ENCODE measurements at regions not wholly inside any gene's neighbourhood (a gene's known extent, or its start where the extent isn't known, plus 50 kb on each side); places are given as distances from the start of the nearest gene placed in this dataset.
A peak's percentile ranks its signal among the peaks of the same experiment; 100 is the strongest.

- DNase-seq: no peak
- Histone ChIP-seq H3K27me3 (replicated peaks; ENCODE audit: control insufficient read depth, insufficient read depth, low read length, poor library complexity, severe bottlenecking) (no peaks in the 10 kb centered on the region), H3K36me3 (ENCODE audit: control insufficient read depth, insufficient read depth, low read length) (no peaks in the 10 kb centered on the region), H3K27ac (ENCODE audit: insufficient read depth, low read length, poor library complexity, severe bottlenecking) (peak overlapping the region; percentile 3), H3K9me3 (ENCODE audit: control insufficient read depth, low read length) (no peaks in the 10 kb centered on the region), H3K4me1 (ENCODE audit: control insufficient read depth, insufficient read depth, low read length, poor library complexity, severe bottlenecking) (peaks cover 10% of the 10 kb centered on the region), H3K4me3 (ENCODE audit: insufficient read depth, low read depth, low read length, poor library complexity, severe bottlenecking) (no peak overlapping the region)
Observed at GRCh38 chr6:149261364-149262040, 56.0 kb upstream of the TAB2 start.

GRCh38 chr6:149263321-149263720 is 54.2 kb upstream of the TAB2 start:
- H3K4me1 ChIP-seq (ENCODE audit: control insufficient read depth, insufficient read depth, low read length, poor library complexity, severe bottlenecking): peaks cover 10% of the 10 kb centered on the region
- no peaks in the 10 kb centered on the region for H3K36me3 ChIP-seq (ENCODE audit: control insufficient read depth, insufficient read depth, low read length)
- no peak overlapping the region for H3K27ac ChIP-seq (ENCODE audit: insufficient read depth, low read length, poor library complexity, severe bottlenecking)
- no peak overlapping the region for H3K4me3 ChIP-seq (ENCODE audit: insufficient read depth, low read depth, low read length, poor library complexity, severe bottlenecking)
- no peak for DNase-seq
- no peaks in the 10 kb centered on the region for H3K27me3 ChIP-seq (replicated peaks; ENCODE audit: control insufficient read depth, insufficient read depth, low read length, poor library complexity, severe bottlenecking)
- H3K9me3 ChIP-seq (ENCODE audit: control insufficient read depth, low read length): no peaks in the 10 kb centered on the region

DNA sequence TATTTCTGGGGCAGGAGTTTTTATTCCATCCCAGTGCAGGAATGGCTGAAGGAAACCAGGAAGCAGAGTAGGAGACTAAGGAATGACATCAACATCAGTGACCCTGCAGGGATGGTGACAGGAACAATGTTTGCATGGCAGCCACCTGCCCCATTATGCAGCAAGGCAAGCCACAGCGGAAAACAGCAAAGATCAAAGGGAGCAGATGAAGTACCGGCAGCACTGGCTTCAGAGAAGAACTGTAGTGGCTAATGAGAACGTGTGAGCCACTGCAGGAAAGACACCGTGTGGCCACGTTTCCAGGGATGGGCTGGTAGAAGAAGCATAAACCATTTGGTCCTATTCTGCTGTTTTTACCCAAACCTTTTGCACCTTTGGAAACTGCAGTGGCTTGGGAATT is 52.9 kb upstream of the TAB2 start:
- Histone ChIP-seq H3K4me3 (ENCODE audit: insufficient read depth, low read depth, low read length, poor library complexity, severe bottlenecking) (no peak overlapping the region), H3K27me3 (replicated peaks; ENCODE audit: control insufficient read depth, insufficient read depth, low read length, poor library complexity, severe bottlenecking) (no peaks in the 10 kb centered on the region), H3K27ac (ENCODE audit: insufficient read depth, low read length, poor library complexity, severe bottlenecking) (no peak overlapping the region), H3K4me1 (ENCODE audit: control insufficient read depth, insufficient read depth, low read length, poor library complexity, severe bottlenecking) (peaks cover 10% of the 10 kb centered on the region), H3K9me3 (ENCODE audit: control insufficient read depth, low read length) (no peaks in the 10 kb centered on the region), H3K36me3 (ENCODE audit: control insufficient read depth, insufficient read depth, low read length) (no peaks in the 10 kb centered on the region)
- DNase-seq: peak in 1 of 3 donors; percentile 23

DNA sequence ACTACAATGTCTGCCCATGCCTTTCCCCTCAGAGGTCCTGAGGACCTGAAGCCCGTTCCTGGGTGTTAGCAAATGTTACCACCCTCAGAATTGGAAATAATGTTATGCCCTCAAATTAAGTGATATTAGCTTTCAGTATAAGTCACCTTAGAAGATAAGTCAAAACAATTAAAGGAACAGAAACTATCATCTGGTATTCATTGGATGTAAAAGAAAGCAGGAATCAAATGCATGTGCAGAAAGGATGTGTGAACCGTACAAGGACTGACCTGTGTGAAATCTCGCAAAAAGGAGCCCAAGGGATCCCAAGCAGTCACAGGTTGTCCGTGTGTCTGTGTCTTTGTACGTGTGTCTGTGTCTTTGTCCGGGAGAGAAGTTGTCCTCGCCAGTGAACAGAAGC is 51.6 kb upstream of the TAB2 start:
- H3K4me3 ChIP-seq (ENCODE audit: insufficient read depth, low read depth, low read length, poor library complexity, severe bottlenecking): no peak overlapping the region
- no peaks in the 10 kb centered on the region for H3K9me3 ChIP-seq (ENCODE audit: control insufficient read depth, low read length)
- H3K36me3 ChIP-seq (ENCODE audit: control insufficient read depth, insufficient read depth, low read length): no peaks in the 10 kb centered on the region
- H3K27me3 ChIP-seq (replicated peaks; ENCODE audit: control insufficient read depth, insufficient read depth, low read length, poor library complexity, severe bottlenecking): no peaks in the 10 kb centered on the region
- H3K4me1 ChIP-seq (ENCODE audit: control insufficient read depth, insufficient read depth, low read length, poor library complexity, severe bottlenecking): peaks cover 10% of the 10 kb centered on the region
- DNase-seq: no peak
- H3K27ac ChIP-seq (ENCODE audit: insufficient read depth, low read length, poor library complexity, severe bottlenecking): no peak overlapping the region

- no peaks in the 10 kb centered on the region for H3K27me3 ChIP-seq (replicated peaks; ENCODE audit: control insufficient read depth, insufficient read depth, low read length, poor library complexity, severe bottlenecking)
- H3K9me3 ChIP-seq (ENCODE audit: control insufficient read depth, low read length): no peaks in the 10 kb centered on the region
- H3K4me1 ChIP-seq (ENCODE audit: control insufficient read depth, insufficient read depth, low read length, poor library complexity, severe bottlenecking): peaks cover 14% of the 10 kb centered on the region
- H3K4me3 ChIP-seq (ENCODE audit: insufficient read depth, low read depth, low read length, poor library complexity, severe bottlenecking): no peak overlapping the region
- no peaks in the 10 kb centered on the region for H3K36me3 ChIP-seq (ENCODE audit: control insufficient read depth, insufficient read depth, low read length)
- no peak overlapping the region for H3K27ac ChIP-seq (ENCODE audit: insufficient read depth, low read length, poor library complexity, severe bottlenecking)
- DNase-seq: no peak
Observed at GRCh38 chr6:149266659-149267058, 50.9 kb upstream of the TAB2 start.

DNA sequence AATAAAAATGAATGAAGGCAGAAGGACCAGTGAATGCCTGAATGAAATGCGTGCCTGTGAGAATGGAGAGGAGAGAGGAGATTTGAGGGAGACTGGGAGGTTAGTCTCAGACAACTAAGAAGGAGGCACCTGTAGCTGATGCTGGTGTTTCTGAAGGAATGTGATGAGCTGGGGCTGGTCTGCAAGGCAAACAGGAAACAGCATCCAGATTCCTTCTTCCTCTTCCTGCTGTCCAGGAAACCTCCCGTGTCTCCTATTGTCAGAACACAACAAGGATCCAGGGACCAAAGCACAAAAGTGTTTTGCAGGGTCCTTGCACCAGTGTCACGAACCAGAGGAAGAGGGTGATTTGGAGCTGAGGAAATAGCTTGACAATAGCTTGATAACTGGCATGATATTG is 50.4 kb upstream of the TAB2 start:
- Histone ChIP-seq H3K9me3 (ENCODE audit: control insufficient read depth, low read length) (no peaks in the 10 kb centered on the region), H3K4me1 (ENCODE audit: control insufficient read depth, insufficient read depth, low read length, poor library complexity, severe bottlenecking) (peaks cover 18% of the 10 kb centered on the region), H3K27me3 (replicated peaks; ENCODE audit: control insufficient read depth, insufficient read depth, low read length, poor library complexity, severe bottlenecking) (no peaks in the 10 kb centered on the region), H3K4me3 (ENCODE audit: insufficient read depth, low read depth, low read length, poor library complexity, severe bottlenecking) (no peak overlapping the region), H3K36me3 (ENCODE audit: control insufficient read depth, insufficient read depth, low read length) (no peaks in the 10 kb centered on the region), H3K27ac (ENCODE audit: insufficient read depth, low read length, poor library complexity, severe bottlenecking) (no peak overlapping the region)
- no peak for DNase-seq

DNA sequence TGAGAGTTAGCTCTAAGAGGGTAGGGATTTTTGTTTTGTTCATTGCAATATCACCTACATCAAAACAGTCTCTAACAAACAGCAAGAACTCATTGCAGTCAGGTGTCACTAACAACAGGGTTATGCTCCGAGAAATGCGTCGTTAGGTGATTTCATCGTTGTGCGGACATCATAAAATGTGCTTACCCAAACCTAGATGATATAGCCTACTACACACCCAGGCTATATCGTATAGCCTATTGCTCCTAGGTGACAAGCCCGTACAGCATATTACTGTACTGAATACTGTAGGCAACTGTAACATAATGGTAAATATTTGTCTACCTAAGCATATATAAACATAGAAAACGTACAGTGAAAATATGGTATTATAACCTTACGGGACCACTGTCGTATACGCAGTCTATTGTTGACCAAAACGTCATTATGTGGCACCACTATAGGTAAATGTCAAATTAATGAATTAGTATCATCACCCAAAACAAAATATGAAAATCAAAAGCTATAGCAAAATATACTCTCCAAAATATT is 49.9 kb upstream of the TAB2 start:
- Histone ChIP-seq H3K4me1 (ENCODE audit: control insufficient read depth, insufficient read depth, low read length, poor library complexity, severe bottlenecking) (peaks cover 23% of the 10 kb centered on the region), H3K4me3 (ENCODE audit: insufficient read depth, low read depth, low read length, poor library complexity, severe bottlenecking) (no peak overlapping the region), H3K27me3 (replicated peaks; ENCODE audit: control insufficient read depth, insufficient read depth, low read length, poor library complexity, severe bottlenecking) (no peaks in the 10 kb centered on the region), H3K36me3 (ENCODE audit: control insufficient read depth, insufficient read depth, low read length) (no peaks in the 10 kb centered on the region), H3K9me3 (ENCODE audit: control insufficient read depth, low read length) (no peaks in the 10 kb centered on the region), H3K27ac (ENCODE audit: insufficient read depth, low read length, poor library complexity, severe bottlenecking) (no peak overlapping the region)
- DNase-seq: no peak
